Neuronal stem cell (in vitro differentiated cells): ENCODE measurements at regions not wholly inside any gene's neighbourhood (a gene's known extent, or its start where the extent isn't known, plus 50 kb on each side); places are given as distances from the start of the nearest gene placed in this dataset.

Experiments
- DNase-seq: peaks from one replicate; pipeline ENCODE4 v3.0.0-alpha.2; 2013; ENCODE audit warnings: low spot score
- H2AFZ ChIP-seq: one replicate; pipeline ENCODE4 v1.6.1; 2013; ENCODE audit warnings: mild to moderate bottlenecking, low read length, inconsistent platforms
- H2AK5ac ChIP-seq: 2 replicates; pipeline ENCODE4 v1.6.1; 2013; ENCODE audit warnings: low read depth, mild to moderate bottlenecking, inconsistent platforms, low read length, moderate library complexity, mixed read lengths
- H2BK120ac ChIP-seq: 2 replicates; pipeline ENCODE4 v1.6.1; 2013; ENCODE audit warnings: low read depth, mild to moderate bottlenecking, inconsistent platforms, low read length, moderate library complexity, mixed read lengths
- H2BK12ac ChIP-seq: one replicate; pipeline ENCODE4 v1.6.1; 2013; ENCODE audit warnings: low read length, inconsistent platforms
- H2BK15ac ChIP-seq: 2 replicates; pipeline ENCODE4 v1.6.1; 2013; ENCODE audit warnings: mild to moderate bottlenecking, low read length, inconsistent platforms, mixed read lengths
- H2BK5ac ChIP-seq: one replicate; pipeline ENCODE4 v1.6.1; 2013; ENCODE audit warnings: inconsistent platforms, mild to moderate bottlenecking, low read length, moderate library complexity
- H3K14ac ChIP-seq: one replicate; pipeline ENCODE4 v1.6.1; 2013; ENCODE audit warnings: low read length, inconsistent platforms
- H3K18ac ChIP-seq: 2 replicates; pipeline ENCODE4 v1.6.1; 2013; ENCODE audit warnings: low read length, inconsistent platforms
- H3K23ac ChIP-seq: 2 replicates; pipeline ENCODE4 v1.6.1; 2013; ENCODE audit warnings: low read depth, mild to moderate bottlenecking, mixed read lengths, low read length, inconsistent platforms; ENCODE audit not compliant: poor library complexity
- H3K27ac ChIP-seq: replicated peaks from 3 replicates; pipeline ENCODE4 v1.5.1; 2013; ENCODE audit warnings: low read length, inconsistent platforms
- H3K27me3 ChIP-seq, 3 experiments: 2 replicates each; pipeline ENCODE4 v1.6.1; 2013; ENCODE audit warnings: low read length in 3 of 3, mild to moderate bottlenecking in 2 of 3, inconsistent platforms in 1 of 3, low read depth in 1 of 3, mixed read lengths in 1 of 3, moderate library complexity in 1 of 3; ENCODE audit not compliant: control insufficient read depth in 3 of 3, insufficient read depth in 3 of 3
- H3K36me3 ChIP-seq, 2 donors: replicated peaks in 1 of 2; 2 replicates each; pipeline ENCODE4 v1.6.1; 2013; ENCODE audit warnings: low read length in 2 of 2; ENCODE audit not compliant: control insufficient read depth in 2 of 2, insufficient read depth in 2 of 2
- H3K4ac ChIP-seq: 2 replicates; pipeline ENCODE4 v1.6.1; 2013; ENCODE audit warnings: inconsistent platforms, mild to moderate bottlenecking, low read length, moderate library complexity
- H3K4me1 ChIP-seq, 2 donors: 1 replicate in 1 of 2; 2 replicates in 1 of 2; pipeline ENCODE4 v1.6.1; 2013; ENCODE audit warnings: low read length in 2 of 2, low read depth in 1 of 2; ENCODE audit not compliant: control insufficient read depth in 2 of 2, insufficient read depth in 1 of 2
- H3K4me2 ChIP-seq: one replicate; pipeline ENCODE4 v1.6.1; 2013; ENCODE audit warnings: mild to moderate bottlenecking, low read length, inconsistent platforms; ENCODE audit not compliant: insufficient read depth, poor library complexity, severe bottlenecking
- H3K4me3 ChIP-seq, 2 donors: 2 replicates each; pipeline ENCODE4 v1.5.1; 2013; ENCODE audit warnings: low read length in 2 of 2, mild to moderate bottlenecking in 2 of 2, inconsistent platforms in 1 of 2, moderate library complexity in 1 of 2
- H3K79me1 ChIP-seq: one replicate; pipeline ENCODE4 v1.6.1; 2013; ENCODE audit warnings: low read depth, mild to moderate bottlenecking, inconsistent platforms, low read length, moderate library complexity
- H3K9ac ChIP-seq: one replicate; pipeline ENCODE4 v1.6.1; 2013; ENCODE audit warnings: mild to moderate bottlenecking, low read depth, low read length, inconsistent platforms; ENCODE audit not compliant: poor library complexity
- H3K9me3 ChIP-seq, 2 donors: replicated peaks in 1 of 2; 2 replicates each; pipeline versions ENCODE3 to v1.6.1; 2013; ENCODE audit warnings: low read length in 2 of 2, mild to moderate bottlenecking in 2 of 2, inconsistent platforms in 1 of 2, low read depth in 1 of 2, mixed read lengths in 1 of 2, moderate library complexity in 1 of 2; ENCODE audit not compliant: control insufficient read depth in 2 of 2, insufficient read depth in 1 of 2
- H4K8ac ChIP-seq: one replicate; pipeline ENCODE4 v1.6.1; 2013; ENCODE audit warnings: low read depth, mild to moderate bottlenecking, inconsistent platforms, low read length, moderate library complexity
- H4K91ac ChIP-seq: one replicate; pipeline ENCODE4 v1.6.1; 2013; ENCODE audit warnings: low read length, low read depth, mild to moderate bottlenecking, inconsistent platforms; ENCODE audit not compliant: poor library complexity
- WGBS, 2 donors: extraction: QIAGEN DNeasy Blood & Tissue Kit; methylation state at CpG; one replicate each; pipeline ENCODE4 v1.1.7; 2013; ENCODE audit warnings: missing lambda C conversion rate in 2 of 2, mixed read lengths in 1 of 2; ENCODE audit not compliant: insufficient read length in 2 of 2, insufficient replicate concordance in 1 of 2; ENCODE audit errors: extremely low coverage in 2 of 2; 5-methylcytosine and 5-hydroxymethylcytosine counted together

GRCh38 chr4:173647902-173648301 lies 117.9 kb upstream of the HAND2 start:
- Histone ChIP-seq H3K4me1 (no peaks in the 10 kb centered on the region), H3K27ac (no peak overlapping the region), H3K4ac (no peak overlapping the region), H3K36me3 (no peaks in the 10 kb centered on the region), H3K14ac (no peak overlapping the region), H2BK5ac (no peak overlapping the region), H4K8ac (no peak overlapping the region), H3K23ac (no peak overlapping the region), H2AFZ (no peak overlapping the region), H3K9ac (no peak overlapping the region), H3K4me2 (no peak overlapping the region), H2BK120ac (no peak overlapping the region), H2BK12ac (no peak overlapping the region), H2AK5ac (no peak overlapping the region), H3K18ac (no peak overlapping the region), H3K79me1 (no peaks in the 10 kb centered on the region), H3K27me3 (no peaks in the 10 kb centered on the region), H2BK15ac (no peak overlapping the region), H4K91ac (no peak overlapping the region), H3K4me3 (no peak overlapping the region), H3K9me3 (no peaks in the 10 kb centered on the region)
- WGBS, 2 donors: no CpG with 5 or more reads among the region's 4 CpGs
- DNase-seq: no peak

- no peaks in the 10 kb centered on the region for H3K4me1 ChIP-seq
- H2BK5ac ChIP-seq: no peak overlapping the region
- H2BK12ac ChIP-seq: no peak overlapping the region
- no peak overlapping the region for H3K4ac ChIP-seq
- H3K27me3 ChIP-seq: no peaks in the 10 kb centered on the region
- H2BK120ac ChIP-seq: no peak overlapping the region
- H3K9me3 ChIP-seq: no peaks in the 10 kb centered on the region
- H3K18ac ChIP-seq: no peak overlapping the region
- no peak overlapping the region for H2BK15ac ChIP-seq
- H3K27ac ChIP-seq: no peak overlapping the region
- no peak overlapping the region for H3K4me3 ChIP-seq
- H2AK5ac ChIP-seq: no peak overlapping the region
- no peak for DNase-seq
- no peak overlapping the region for H4K8ac ChIP-seq
- no peak overlapping the region for H2AFZ ChIP-seq
- H3K14ac ChIP-seq: no peak overlapping the region
- no peak overlapping the region for H4K91ac ChIP-seq
- H3K79me1 ChIP-seq: no peaks in the 10 kb centered on the region
- H3K9ac ChIP-seq: no peak overlapping the region
- no CpG with 5 or more reads among the region's 3 CpGs for WGBS, 2 donors
- no peak overlapping the region for H3K4me2 ChIP-seq
- no peak overlapping the region for H3K23ac ChIP-seq
- no peaks in the 10 kb centered on the region for H3K36me3 ChIP-seq
Observed at GRCh38 chr4:173642509-173642908, 112.5 kb upstream of the HAND2 start.

GRCh38 chr4:173635395-173635794 lies 105.4 kb upstream of the HAND2 start:
- Histone ChIP-seq H2AK5ac (no peak overlapping the region), H3K9me3 (peaks cover 0 to 2% of the 10 kb centered on the region in 2 donors), H3K4me2 (no peak overlapping the region), H3K79me1 (no peaks in the 10 kb centered on the region), H3K36me3 (no peaks in the 10 kb centered on the region), H3K4me1 (no peaks in the 10 kb centered on the region), H3K14ac (no peak overlapping the region), H3K4me3 (no peak overlapping the region), H4K8ac (no peak overlapping the region), H3K18ac (no peak overlapping the region), H2BK12ac (no peak overlapping the region), H3K27ac (no peak overlapping the region), H3K9ac (no peak overlapping the region), H3K23ac (no peak overlapping the region), H2BK120ac (no peak overlapping the region), H3K4ac (no peak overlapping the region), H3K27me3 (no peaks in the 10 kb centered on the region), H2AFZ (no peak overlapping the region), H2BK15ac (no peak overlapping the region), H4K91ac (no peak overlapping the region), H2BK5ac (no peak overlapping the region)
- DNase-seq: no peak

GRCh38 chr4:173626277-173626676 lies 96.2 kb upstream of the HAND2 start:
- H3K9ac ChIP-seq: no peak overlapping the region
- no peak overlapping the region for H3K4me2 ChIP-seq
- no peak overlapping the region for H3K18ac ChIP-seq
- H2BK5ac ChIP-seq: no peak overlapping the region
- no peak overlapping the region for H2BK15ac ChIP-seq
- no peak overlapping the region for H2AFZ ChIP-seq
- H3K27me3 ChIP-seq: no peaks in the 10 kb centered on the region
- H2BK120ac ChIP-seq: no peak overlapping the region
- WGBS, 2 donors: no CpG with 5 or more reads among the region's 1 CpG
- H4K91ac ChIP-seq: no peak overlapping the region
- H3K23ac ChIP-seq: no peak overlapping the region
- DNase-seq: no peak
- H2AK5ac ChIP-seq: no peak overlapping the region
- H3K4me3 ChIP-seq: no peak overlapping the region
- H3K27ac ChIP-seq: no peak overlapping the region
- no peak overlapping the region for H4K8ac ChIP-seq
- no peaks in the 10 kb centered on the region for H3K4me1 ChIP-seq
- no peak overlapping the region for H3K4ac ChIP-seq
- no peaks in the 10 kb centered on the region for H3K79me1 ChIP-seq
- H3K14ac ChIP-seq: no peak overlapping the region
- peaks cover 0 to 11% of the 10 kb centered on the region in 2 donors for H3K9me3 ChIP-seq
- no peak overlapping the region for H2BK12ac ChIP-seq
- H3K36me3 ChIP-seq: no peaks in the 10 kb centered on the region
